Left kidney (tissue), 1 donor: ENCODE measurements at regions not wholly inside any gene's neighbourhood (a gene's known extent, or its start where the extent isn't known, plus 50 kb on each side); places are given as distances from the start of the nearest gene placed in this dataset.
A peak's percentile ranks its signal among the peaks of the same experiment; 100 is the strongest.
"Not testable (repeated sequence)": the region's sequence is repeated elsewhere in the genome, so short reads cannot be mapped to it uniquely, and the experiment has no call there.

Experiments
- DNase-seq: peaks from one replicate; pipeline ENCODE4 v3.0.0-alpha.2; 2013

DNA sequence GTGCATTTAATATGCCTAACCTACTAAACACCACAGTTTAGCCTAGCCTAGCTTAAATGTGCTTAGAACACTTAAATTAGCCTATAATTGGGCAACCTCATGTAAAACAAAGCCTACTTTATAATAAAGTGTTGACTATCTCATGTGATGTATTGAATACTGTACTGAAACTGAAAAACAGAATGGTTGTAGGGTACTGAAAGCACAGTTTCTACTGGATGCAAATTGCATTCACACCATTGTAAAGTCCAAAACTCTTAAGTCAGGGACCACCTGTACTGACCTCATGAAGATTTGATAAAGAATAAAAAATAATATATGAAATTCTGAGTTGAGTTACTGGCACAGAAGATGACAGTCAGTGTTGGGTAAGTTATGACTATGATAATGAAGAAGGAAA, 625.4 kb upstream of the SOX9 start:
- DNase-seq = no peak

- DNase-seq = no peak
Observed at GRCh38 chr17:71496552-71496951, 624.3 kb upstream of the SOX9 start.

DNA sequence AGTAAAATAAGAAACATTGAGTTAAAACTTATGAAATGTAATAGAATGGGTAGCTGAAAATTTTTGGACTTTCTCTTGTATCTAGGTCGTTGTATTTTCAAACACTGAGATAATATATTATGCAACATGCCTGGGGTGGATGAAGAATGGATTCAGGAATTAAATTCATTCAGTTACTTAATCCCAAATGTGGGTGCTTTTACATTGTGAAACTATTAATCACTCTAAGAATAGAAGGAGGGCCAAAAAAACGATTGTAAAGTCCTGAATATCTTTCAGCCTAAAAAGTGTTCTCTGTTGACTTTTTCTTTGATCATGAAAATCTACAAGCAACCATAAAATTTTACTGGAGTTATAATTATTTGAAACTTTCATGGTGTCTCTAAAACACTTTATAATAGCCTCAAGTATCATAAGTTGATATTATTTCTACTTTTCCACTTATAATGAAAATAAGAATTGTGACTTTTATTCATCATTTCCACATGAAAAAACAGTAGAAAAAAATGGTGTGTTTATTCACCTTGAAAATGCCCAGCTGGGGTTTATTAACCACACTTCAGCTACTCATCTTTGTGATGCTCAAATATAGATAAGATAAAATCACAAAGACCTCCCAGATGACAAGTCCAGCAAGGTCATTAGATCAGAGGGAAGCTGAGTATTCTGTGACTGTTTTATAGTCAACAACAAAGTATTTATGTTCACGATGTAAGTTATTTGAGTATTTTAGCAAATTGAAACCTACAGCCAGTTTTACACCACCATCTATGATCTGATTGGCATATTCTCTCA, 619.9 kb upstream of the SOX9 start:
- no peak for DNase-seq

DNA sequence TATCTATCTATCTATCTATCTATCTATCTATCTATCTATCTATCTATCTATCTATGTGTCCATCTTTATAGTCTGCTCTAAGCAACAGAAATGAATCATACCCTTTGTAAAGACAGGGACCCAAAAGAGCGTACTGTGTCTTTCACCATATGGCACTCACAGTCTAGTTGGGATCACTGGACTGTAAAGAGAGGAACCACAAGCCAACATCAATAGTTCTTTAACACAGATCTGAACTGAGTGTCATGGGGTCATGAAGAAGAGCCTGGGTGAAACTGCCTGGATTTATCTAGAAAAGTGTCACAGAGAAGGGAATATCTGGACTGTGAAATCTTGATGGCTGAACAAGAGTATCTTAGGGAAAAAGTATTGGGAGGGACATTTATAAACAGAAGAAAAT, 619.1 kb upstream of the SOX9 start:
- DNase-seq = no peak

DNA sequence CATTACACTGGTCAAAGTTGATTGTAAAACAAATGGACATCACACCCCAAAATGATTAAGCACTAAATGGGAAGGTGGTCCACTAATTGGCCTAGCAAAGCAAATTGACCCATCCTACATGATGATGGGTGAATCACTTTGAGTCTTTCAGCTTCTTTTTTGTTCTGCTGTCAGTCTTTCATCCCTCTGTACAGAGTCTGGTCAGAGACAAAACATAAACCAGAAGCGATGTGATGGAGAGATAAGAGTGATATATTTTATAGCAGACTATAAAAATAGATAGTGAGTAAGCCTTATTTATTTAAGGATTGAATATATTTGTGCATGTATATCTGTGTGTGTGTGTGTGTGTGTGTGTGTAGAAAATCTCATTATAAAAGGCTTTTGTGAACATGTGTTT, 618.4 kb upstream of the SOX9 start:
- no peak for DNase-seq

GRCh38 chr17:71503710-71504465, 616.9 kb upstream of the SOX9 start:
- DNase-seq = no peak

DNA sequence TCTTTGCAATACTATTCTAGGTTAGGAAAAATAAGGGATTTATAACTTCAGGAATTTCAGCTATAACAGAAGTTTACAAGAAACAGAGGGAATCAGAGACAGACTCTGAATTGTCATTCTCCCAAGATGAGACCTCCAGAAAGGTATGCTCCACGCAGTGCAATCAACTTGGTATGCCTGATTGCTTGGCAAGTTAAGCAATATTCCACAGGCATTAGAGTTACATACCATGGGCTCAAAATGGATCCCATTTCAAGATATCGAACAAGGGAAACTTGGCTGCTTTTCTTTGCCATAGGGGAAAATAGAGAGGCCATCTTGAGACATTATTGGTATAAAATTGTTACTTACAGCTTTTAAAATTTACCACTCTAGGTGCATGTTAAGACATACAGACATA, 615.6 kb upstream of the SOX9 start:
- DNase-seq = no peak

DNA sequence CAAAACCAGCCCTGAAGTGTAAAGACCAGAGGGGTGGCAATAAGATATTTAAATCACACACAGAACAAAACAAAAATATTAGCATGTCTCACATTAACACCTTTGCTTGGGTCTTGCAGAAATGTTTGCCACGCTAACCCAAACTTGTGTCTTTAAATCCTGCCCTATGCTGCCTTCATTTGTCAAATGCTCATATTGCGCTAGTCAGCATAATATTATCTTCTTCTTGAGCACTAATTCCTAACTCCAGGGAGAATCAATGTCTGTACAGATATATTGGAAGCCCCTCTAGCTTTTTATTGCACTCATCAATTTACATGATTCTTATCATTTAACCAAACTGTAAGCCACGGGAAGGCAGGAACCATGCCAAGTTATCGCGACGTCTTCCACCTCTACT, 614.8 kb upstream of the SOX9 start:
- no peak for DNase-seq

DNA sequence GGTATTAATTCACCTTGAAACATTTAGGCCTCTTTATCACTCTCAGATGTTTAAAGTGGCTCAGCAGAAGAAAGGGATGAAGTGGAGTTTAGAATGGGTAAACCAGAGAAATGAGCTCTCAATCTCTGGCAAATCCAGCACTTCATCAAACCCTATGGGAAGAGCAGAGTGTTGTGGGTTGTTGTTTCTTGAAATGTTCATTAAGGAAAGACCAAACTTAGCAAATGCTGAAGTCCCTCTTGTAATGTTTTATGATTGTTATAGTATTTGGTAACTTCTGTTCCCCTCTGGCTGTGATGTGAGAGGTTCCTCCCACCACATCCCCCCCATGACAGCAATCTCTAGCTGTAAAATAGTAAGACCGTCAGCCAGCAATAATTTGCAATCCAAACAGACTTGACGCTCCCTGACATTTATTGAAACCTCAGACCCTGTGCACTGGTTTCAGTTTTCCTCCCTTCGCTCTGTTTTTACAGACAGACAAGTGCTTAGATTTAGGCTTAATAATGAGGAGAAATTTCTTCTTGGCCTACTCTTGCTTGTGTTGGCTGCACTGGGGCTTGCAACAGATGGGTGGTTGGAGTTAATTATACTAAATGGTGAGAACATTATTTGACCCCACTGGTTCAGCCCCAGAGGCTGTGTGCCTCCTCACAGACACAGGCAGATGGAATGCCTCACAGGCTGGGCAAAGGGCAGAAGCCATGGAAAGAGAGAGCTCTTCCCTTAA, 609.4 kb upstream of the SOX9 start:
- peak; percentile 64 for DNase-seq

GRCh38 chr17:71513725-71514124, 607.1 kb upstream of the SOX9 start:
- not testable (repeated sequence) for DNase-seq

DNA sequence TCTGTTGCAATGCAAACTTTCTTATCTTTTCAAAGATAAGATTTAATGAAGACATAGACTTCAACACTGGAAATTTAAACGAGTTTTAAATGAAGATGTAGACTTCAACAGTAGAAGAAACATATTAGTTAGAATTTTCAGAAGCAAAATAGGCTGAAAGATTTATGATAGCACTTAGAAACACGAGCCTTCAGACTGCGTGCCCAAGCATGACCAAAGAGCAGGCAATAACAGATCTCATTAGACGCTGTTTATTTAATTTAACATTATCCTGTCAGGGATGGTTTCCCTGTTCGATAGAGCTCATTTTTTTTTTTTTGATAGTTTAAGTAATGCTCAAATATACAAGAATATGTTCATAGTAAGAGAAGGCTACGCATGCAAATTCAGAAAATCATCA, 604.7 kb upstream of the SOX9 start:
- DNase-seq = no peak

DNA sequence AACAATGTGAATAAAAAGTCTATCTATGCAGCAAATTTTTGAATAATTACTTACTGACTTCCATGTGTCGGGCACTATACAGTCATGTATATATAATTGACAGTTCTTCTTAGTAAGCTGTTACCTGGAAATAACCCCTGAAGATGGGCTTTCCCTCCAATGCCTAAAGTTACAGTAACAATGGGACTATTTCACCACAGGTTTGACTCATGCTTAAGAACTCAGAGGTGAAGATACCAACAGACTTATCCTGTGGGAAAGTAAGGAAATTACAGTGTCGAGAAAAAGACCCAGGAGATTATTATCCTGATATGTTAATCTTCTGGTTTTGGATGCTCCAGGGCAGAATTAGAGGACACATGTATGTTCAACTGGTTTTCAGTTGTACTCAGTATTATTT, 601.5 kb upstream of the SOX9 start:
- no peak for DNase-seq

DNA sequence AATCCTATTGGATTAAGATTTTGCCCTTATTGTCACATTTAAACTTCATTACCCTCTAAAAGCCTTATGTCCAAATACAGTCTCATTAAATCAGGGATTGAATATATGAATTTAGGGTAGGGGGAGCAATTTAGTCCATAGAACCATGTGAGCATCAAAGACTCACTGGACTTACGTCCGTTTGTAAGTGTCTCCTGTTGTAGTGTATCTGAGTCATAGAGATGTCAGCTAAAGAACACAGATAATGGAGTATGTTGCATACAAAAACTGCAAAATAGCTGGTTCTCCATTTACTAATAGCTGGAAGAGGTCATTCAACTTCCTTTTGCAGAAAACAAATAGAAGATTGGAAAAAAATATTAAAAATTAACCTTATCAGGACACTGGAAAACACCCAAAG, 599.1 kb upstream of the SOX9 start:
- DNase-seq = no peak

- DNase-seq = no peak
Observed at GRCh38 chr17:71522383-71522782, 598.4 kb upstream of the SOX9 start.

- no peak for DNase-seq
Observed at GRCh38 chr17:71527311-71527710, 593.5 kb upstream of the SOX9 start.

DNA sequence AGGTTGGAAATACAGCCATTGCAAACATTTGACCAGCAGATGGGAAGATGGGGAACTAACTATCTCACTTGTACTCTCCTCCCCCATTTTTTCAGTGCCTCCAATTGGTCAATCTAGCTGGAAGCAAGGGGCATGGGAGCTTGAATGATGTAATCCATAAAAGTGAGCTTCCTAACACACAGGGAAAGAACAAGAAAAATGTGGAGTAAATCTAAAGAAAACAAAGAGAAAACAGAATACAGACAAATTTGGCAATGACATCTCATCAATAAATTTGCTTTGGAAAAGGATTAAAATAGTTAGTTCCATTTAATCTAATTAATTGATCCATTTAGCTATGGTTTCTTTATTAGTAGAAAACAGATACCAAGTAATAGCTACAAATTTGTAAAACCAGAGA, 592.6 kb upstream of the SOX9 start:
- DNase-seq = no peak

- DNase-seq = no peak
Observed at GRCh38 chr17:71530248-71530647, 590.6 kb upstream of the SOX9 start.

GRCh38 chr17:71535321-71535720, 585.5 kb upstream of the SOX9 start:
- no peak for DNase-seq

GRCh38 chr17:71546419-71546818, 574.4 kb upstream of the SOX9 start:
- DNase-seq = no peak

DNA sequence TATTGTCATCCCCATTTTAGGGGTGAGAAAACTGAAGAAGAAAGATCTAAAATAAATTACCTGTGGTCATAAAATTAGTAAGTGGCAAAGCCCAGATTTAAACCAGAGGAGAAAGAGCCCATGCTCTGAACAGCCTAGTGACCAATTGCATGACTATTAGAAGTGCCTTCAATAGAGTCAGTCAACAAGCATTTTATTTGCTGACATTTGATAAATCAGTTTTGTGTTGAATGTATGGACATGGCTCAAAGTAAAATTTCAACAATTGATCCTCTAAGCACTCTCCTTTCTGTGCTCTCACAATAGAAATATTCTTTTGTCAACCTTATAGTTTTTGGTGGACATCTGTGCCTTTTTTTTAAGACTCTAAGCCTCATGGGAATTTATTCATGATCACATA, 572.9 kb upstream of the SOX9 start:
- DNase-seq = no peak

DNA sequence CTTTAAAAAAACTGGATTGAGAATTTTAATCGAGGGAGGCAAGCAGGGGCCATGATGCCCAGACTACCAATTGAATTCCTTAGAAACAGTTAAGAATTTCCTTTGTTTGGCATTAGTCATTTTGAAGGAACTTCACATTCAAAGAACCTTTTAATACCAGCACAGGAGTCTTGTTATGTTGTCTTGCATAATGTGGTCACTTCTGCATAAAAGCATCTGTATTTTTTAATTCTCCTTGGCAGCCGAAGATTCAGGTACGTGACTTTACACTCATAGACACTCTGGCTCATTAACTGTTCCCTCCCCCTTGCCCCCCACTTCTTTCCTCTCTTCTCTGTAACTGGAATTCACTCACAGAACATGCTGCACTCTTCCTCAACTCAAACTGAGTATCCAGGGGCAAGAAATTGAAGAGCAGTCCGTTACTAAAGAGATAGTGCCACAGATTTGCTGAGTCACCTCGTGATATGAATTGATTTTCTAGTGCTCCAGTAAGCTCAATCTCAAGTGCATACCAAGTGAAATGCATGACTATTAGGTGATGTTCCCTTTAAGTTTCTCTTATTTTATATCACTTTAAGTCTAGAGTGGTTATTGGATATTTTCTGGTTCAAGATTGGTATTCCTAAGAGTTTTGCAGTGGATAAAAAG, 572.2 kb upstream of the SOX9 start:
- no peak for DNase-seq

DNA sequence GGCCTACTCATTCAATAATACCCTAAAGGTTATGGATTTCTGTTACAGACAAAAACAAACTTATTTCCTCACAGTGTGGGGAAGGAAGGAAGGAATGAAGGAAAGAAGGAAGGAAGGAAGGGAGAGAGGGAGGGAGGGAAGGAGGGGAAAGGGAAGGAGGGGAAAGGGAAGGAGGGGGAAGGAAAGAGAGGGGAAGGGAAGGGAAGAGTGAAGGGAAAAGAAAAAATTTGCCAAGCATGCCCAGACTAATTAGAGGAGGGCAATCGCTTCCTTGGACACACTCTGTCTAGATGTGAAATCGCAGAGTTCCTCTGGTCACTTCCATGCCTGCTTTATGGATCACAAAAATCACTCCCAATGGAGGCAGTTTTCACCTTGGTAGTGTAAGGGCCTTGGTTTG, 570.1 kb upstream of the SOX9 start:
- DNase-seq = no peak

DNA sequence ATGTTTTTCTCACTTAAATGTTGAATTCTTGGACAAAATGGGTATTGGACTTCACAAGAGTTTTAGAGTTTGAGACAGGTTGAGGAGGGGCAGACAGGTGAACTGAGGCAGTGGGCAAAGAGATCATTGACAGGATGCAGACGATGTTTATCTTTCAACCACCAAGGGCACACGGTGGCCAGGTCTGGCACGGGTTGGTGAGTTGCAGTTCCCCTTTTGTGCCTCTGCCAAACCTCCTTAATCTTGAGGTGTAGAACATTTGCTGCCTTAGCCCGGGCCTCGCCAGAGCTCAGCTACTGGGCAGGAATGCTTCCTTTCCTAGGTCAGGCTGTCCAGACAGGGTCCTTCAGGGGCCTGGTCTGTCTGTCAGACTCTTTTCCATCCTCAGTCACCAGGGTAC, 567.4 kb upstream of the SOX9 start:
- no peak for DNase-seq
